Left cardiac atrium (tissue), 4 donors: ENCODE measurements at regions not wholly inside any gene's neighbourhood (a gene's known extent, or its start where the extent isn't known, plus 50 kb on each side); places are given as distances from the start of the nearest gene placed in this dataset.

Experiments
- ATAC-seq, 2 donors: fragments of 200-7000 bp; cut with Tn5 transposase; one replicate each; pipeline ENCODE4 v1.9.1; 2020; ENCODE audit warnings: mild to moderate bottlenecking in 2 of 2, moderate library complexity in 2 of 2
- DNase-seq: peaks from one replicate; pipeline ENCODE4 v3.0.0-alpha.2; 2020
- intact Hi-C, 2 donors: fragments of 100-400 bp; cut with DNase I; formaldehyde crosslinking; loops; one replicate each; pipeline versions ENCODE4 v1.14.1 to v1.15.1; 2022 to 2023
- donor health status: DM: no; HTN: yes; CAD: no.
- donor health status: DM: no; HTN: yes; CAD: no; lungs with severe emphysema.
- donor health status: DM: yes; HTN: yes; CAD: no.
- donor health status: Dilated cardiomyopathy.

- intact Hi-C loops: no loop called here
- no peak for DNase-seq
- no peak for ATAC-seq
These were observed 159.0 kb upstream of the SHH start for GRCh38 chr7:155971180-155971770.

GRCh38 chr7:155969192-155969929 lies 157.1 kb upstream of the SHH start:
- intact Hi-C loops: no loop called here
- DNase-seq: no peak

GRCh38 chr7:155965010-155965409 lies 152.7 kb upstream of the SHH start:
- DNase-seq (no peak), ATAC-seq (no peak)
- intact Hi-C loops: no loop called here

More at GRCh38 chr7:155969192-155969929, 157.1 kb upstream of the SHH start:
- ATAC-seq: no peak

- DNase-seq: no peak
- ATAC-seq: no peak
- intact Hi-C loops: no loop called here
These were observed 152.3 kb upstream of the SHH start for GRCh38 chr7:155964543-155964942.

GRCh38 chr7:155963771-155964195 lies 151.5 kb upstream of the SHH start:
- intact Hi-C loops: no loop called here
- no peak for DNase-seq
- ATAC-seq: no peak

- intact Hi-C loops: no loop called here
- no peak for DNase-seq
- no peak for ATAC-seq
These were observed 151.1 kb upstream of the SHH start for GRCh38 chr7:155963356-155963755.

GRCh38 chr7:155962968-155963300 lies 150.7 kb upstream of the SHH start:
- intact Hi-C loops: no loop called here
- DNase-seq: no peak
- no peak for ATAC-seq

- ATAC-seq (no peak), DNase-seq (no peak)
- intact Hi-C loops: no loop called here
These were observed 150.1 kb upstream of the SHH start for GRCh38 chr7:155962191-155962967.

- ATAC-seq (no peak), DNase-seq (no peak)
- intact Hi-C loops: no loop called here
These were observed 149.3 kb upstream of the SHH start for GRCh38 chr7:155961241-155962190.

- DNase-seq (no peak), ATAC-seq (no peak)
- intact Hi-C loops: no loop called here
These were observed 147.6 kb upstream of the SHH start for GRCh38 chr7:155959894-155960293.

- intact Hi-C loops: no loop called here
- ATAC-seq (no peak), DNase-seq (no peak)
These were observed 144.7 kb upstream of the SHH start for GRCh38 chr7:155956977-155957376.

- no peak for DNase-seq
- no peak for ATAC-seq
- intact Hi-C loops: no loop called here
These were observed 143.0 kb upstream of the SHH start for GRCh38 chr7:155955367-155955635.

- intact Hi-C loops: no loop called here
- ATAC-seq (no peak), DNase-seq (no peak)
These were observed 142.5 kb upstream of the SHH start for GRCh38 chr7:155954550-155955366.

GRCh38 chr7:155953781-155954549 lies 141.7 kb upstream of the SHH start:
- no peak for ATAC-seq
- no peak for DNase-seq
- intact Hi-C loops: no loop called here

GRCh38 chr7:155953501-155953778 lies 141.2 kb upstream of the SHH start:
- intact Hi-C loops: no loop called here
- DNase-seq (no peak), ATAC-seq (no peak)

- intact Hi-C loops: no loop called here
- no peak for ATAC-seq
- no peak for DNase-seq
These were observed 139.4 kb upstream of the SHH start for GRCh38 chr7:155951554-155952158.

- no peak for ATAC-seq
- intact Hi-C loops: no loop called here
- DNase-seq: no peak
These were observed 138.8 kb upstream of the SHH start for GRCh38 chr7:155950898-155951553.

- DNase-seq (no peak), ATAC-seq (no peak)
- intact Hi-C loops: no loop called here
These were observed 136.6 kb upstream of the SHH start for GRCh38 chr7:155948845-155949244.
